HG03558 (cell line): ENCODE measurements at regions not wholly inside any gene's neighbourhood (a gene's known extent, or its start where the extent isn't known, plus 50 kb on each side); places are given as distances from the start of the nearest gene placed in this dataset.
"Not testable (repeated sequence)": the region's sequence is repeated elsewhere in the genome, so short reads cannot be mapped to it uniquely, and the experiment has no call there.

Experiments used
- ATAC-seq: cut with Tn5 transposase; IDR thresholded peaks from one replicate; pipeline ENCODE4 v1.9.1; 2021; ENCODE audit warnings: moderate number of reproducible peaks; ENCODE audit not compliant: unreplicated experiment; ENCODE audit errors: extremely low read depth

- no peak for ATAC-seq
These were observed 319.4 kb downstream of the CD109 start for GRCh38 chr6:74015427-74015826.

GRCh38 chr6:74000666-74001490, 304.9 kb downstream of the CD109 start:
- ATAC-seq = no peak

DNA sequence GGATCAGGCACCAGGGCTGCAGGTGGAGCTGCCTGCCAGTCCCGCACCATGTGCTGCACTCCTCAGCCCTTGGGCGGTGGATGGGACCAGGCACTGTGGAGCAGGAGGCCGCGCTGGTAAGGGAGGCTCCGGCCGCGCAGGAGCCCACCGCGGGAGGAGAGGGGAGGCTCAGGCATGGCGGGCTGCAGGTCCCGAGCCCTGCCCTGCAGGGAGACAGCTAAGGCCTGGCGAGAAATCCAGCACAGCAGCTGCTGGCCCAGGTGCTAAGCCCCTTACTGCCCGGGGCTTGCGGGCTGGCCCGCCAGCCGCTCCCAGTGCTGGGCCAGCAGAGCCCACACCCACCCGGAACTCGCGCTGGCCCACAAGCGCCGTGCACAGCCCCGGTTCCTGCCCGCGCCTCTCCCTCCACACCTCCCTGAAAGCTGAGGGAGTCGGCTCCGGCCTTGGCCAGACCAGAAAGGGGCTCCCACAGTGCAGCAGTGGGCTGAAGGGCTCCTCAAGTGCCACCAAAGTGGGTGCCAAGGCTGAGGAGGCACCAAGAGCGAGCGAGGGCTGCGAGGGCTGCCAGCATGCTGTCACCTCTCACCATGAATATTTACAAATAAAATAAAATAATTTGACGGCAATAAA, 294.7 kb downstream of the CD109 start:
- ATAC-seq = not testable (repeated sequence)

DNA sequence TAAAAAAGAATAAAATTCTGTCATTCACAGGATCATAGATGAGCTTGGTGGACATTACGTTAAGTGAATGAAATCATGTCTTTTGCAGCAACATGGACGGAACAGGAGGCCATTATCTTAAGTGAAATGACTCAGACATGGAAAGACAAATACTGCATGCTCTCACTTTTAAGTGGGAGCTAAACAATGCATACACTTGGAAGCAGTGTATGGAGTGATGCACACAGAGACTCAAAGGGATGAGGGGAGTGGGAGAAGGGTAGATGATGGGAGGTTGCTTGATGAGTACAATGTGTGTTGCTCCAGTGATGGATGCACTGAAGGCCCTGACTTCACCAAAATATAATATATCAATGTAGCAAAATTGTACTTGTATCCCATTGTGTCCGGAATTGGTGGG, 293.4 kb downstream of the CD109 start:
- ATAC-seq = no peak

DNA sequence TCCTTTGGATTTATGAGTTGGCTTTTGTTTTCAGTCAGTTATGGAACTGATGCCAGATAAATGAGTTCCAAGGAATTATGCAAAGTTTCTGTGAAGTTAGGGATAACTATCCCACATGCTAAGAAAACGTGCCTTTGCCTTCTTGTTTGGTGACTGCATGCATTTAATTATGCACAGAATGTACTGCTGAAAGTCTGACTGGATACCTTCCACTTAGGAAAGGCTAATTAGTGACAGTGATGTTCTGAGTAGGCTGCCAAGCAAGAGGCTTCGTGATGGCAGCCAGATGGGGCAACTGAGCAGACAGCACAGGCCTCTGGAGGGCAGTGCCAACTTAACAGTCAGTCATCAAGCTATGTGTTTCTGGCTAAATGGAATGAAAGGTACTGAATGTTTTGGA, 289.9 kb downstream of the CD109 start:
- ATAC-seq = no peak

- no peak for ATAC-seq
These were observed 288.7 kb downstream of the CD109 start for GRCh38 chr6:73984571-73985210.

GRCh38 chr6:73983367-73983766, 287.4 kb downstream of the CD109 start:
- no peak for ATAC-seq

- ATAC-seq = no peak
These were observed 284.1 kb downstream of the CD109 start for GRCh38 chr6:73980096-73980495.

- no peak for ATAC-seq
These were observed 282.3 kb downstream of the CD109 start for GRCh38 chr6:73978330-73978729.

DNA sequence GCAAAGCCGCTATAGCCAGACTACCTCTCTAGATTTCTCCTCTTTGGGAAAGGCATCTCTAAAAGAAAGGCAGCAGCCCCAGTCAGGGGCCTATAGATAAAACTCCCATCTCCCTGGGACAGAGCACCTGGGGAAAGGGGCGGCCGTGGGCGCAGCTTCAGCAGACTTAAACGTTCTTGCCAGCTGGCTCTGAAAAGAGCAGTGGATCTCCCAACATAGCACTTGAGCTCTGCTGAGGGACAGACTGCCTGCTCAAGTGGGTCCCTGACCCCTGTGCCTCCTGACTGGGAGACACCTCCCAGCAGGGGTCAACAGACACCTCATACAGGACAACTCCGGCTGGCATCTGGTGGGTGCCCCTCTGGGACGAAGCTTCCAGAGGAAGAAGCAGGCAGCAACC, 276.5 kb downstream of the CD109 start:
- ATAC-seq = not testable (repeated sequence)

- ATAC-seq = no peak
These were observed 274.3 kb downstream of the CD109 start for GRCh38 chr6:73969971-73970970.

GRCh38 chr6:73968221-73968757, 272.3 kb downstream of the CD109 start:
- no peak for ATAC-seq

DNA sequence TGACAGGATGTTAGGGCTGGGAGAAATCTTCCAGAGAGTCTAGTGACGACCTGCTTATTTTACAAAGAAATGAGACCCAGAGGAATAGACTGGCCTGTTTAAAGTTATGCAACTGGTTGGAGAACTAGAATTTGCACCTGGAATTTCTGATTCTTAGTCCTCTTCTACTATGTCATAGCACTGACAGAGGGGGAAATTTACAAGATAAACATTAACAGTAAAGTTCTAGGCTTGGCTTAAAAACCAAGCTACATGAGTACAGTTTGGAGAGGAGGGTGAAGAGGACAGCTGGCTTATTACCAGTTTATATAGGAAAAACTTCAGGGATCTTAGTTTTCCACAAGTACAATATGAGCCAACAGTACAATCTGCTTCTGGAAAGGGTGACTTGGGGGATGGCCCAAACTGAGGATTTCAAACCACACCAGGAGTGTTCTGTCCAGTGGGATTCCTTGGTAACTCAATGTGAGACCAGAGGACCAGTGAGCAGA, 269.6 kb downstream of the CD109 start:
- ATAC-seq = no peak

DNA sequence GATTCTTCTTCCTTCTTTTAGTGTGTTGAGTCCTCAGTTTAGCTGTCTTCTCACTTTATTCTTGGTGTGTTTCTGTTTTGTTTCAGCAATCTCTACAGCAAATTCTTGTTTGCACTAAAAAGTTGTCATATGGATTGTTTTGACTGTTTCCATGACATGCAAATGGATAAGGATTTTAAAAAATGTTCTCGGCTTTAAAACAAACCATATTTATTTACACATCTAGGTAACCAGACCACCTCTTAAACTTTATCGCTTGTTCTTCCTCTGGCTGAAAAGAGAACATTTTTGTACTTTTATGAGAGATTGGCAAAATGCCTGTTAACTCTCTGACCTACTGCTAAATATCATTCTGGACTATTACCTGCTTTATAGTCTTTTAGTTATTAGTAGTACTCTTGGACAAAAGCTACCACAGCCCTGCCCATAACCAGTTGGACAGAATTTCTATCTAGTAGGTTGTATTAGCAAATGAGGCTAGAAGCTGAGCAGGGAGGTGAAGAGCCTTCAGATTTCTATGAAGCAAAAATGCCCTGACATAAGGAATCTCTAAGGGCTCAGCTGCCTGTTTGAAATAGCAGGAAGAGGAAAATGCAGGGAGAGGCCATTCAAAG, 268.3 kb downstream of the CD109 start:
- ATAC-seq = no peak

- ATAC-seq = no peak
These were observed 266.9 kb downstream of the CD109 start for GRCh38 chr6:73962884-73963283.

- no peak for ATAC-seq
These were observed 260.3 kb downstream of the CD109 start for GRCh38 chr6:73956305-73956704.

DNA sequence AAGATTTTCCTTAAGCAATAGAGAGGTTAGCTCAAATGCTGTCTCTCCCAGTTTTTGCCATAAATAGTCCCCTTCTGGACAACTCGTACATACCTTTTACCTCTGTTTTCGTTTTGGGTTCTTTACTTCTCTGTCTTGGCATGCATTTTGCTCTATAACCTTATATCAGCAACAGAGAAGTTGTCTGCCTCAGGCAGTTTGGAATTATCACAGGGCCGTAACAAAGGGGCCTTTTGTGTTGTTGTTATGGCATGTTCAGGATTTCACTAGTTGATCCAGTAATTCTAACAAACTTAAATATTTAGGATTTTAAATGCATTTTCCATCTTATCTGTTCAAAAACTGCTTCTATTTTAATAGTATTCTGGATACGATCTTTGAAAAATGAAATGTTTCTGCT, 259.8 kb downstream of the CD109 start:
- ATAC-seq = no peak

- no peak for ATAC-seq
These were observed 258.9 kb downstream of the CD109 start for GRCh38 chr6:73954881-73955280.

- no peak for ATAC-seq
These were observed 255.2 kb downstream of the CD109 start for GRCh38 chr6:73951183-73951582.
